VCaP (cell line): ENCODE measurements at regions not wholly inside any gene's neighbourhood (a gene's known extent, or its start where the extent isn't known, plus 50 kb on each side); places are given as distances from the start of the nearest gene placed in this dataset.
"Not testable (repeated sequence)": the region's sequence is repeated elsewhere in the genome, so short reads cannot be mapped to it uniquely, and the experiment has no call there.

Experiments
- H3K27ac ChIP-seq: fragments of 450-650 bp; 2 replicates; pipeline ENCODE4 v1.5.1; 2017
- CTCF ChIP-seq: fragments of 450-650 bp; conservative IDR thresholded peaks from 2 replicates; pipeline ENCODE4 v1.5.1; 2017; ENCODE audit warnings: mild to moderate bottlenecking, moderate library complexity

DNA sequence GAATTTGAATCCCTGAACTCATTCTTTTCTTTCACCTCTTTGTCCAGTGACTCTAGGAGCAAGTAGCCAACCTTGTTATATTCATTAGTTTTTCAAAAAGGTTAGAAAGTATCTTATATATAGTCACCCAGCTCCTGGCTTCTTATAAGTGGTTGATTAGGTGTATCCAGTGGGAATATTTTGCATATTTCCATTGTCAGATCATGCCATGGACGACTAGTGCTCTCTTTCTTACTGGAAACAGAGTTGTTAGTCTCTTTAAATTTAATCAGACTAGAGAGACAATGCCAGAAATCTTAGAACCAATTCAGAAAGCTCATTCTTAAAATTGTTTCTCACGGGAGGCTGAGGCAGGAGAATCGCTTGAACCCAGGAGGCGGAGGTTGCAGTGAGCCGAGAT is 73.4 kb downstream of the CHRD start:
- no peak for TF ChIP-seq CTCF
- no peak overlapping the region for H3K27ac ChIP-seq

DNA sequence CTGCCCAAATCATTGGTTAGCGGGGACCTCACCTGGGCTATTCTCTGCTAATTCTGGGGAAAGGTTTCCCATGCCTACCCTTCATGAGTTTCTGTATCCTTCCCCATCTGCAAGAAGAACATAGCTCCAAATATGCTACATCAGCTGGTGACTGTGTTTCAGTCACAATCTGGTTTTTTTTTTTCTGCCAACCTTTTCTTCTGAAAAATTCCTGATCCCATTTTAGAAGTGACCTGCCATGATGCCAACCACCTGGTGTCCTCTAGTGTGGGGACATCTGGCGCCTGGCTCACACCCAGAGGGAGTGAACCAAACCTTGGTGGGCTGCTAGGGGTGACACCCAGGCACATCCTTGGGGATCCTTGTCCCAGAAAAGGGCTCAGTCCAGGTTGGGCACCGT is 76.1 kb downstream of the CHRD start:
- no peak for TF ChIP-seq CTCF

DNA sequence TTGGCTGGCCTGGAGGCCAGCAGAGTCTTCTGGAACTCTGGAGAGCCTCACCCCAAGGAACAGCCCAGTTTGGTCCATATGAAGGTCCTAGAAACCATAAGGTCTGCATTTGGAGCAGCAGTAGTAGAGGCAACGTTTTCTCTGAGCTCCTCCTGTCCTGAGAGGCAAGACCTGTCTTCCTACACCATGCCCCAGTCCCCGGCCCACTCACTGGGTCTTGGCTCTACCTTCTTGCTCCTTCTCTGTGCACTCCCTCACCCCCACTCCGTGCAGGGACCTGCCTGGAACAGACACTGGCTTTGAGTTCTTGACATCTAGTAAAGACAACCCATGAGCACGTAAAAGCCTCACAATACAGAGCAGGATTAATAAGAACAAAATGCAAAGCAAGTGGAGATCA is 76.6 kb downstream of the CHRD start:
- no peak for TF ChIP-seq CTCF
- no peak overlapping the region for H3K27ac ChIP-seq

More for the DNA sequence above, 76.1 kb downstream of the CHRD start:
- no peak overlapping the region for H3K27ac ChIP-seq

GRCh38 chr3:184457329-184457728 is 77.5 kb downstream of the CHRD start:
- no peak for TF ChIP-seq CTCF
- no peak overlapping the region for H3K27ac ChIP-seq

DNA sequence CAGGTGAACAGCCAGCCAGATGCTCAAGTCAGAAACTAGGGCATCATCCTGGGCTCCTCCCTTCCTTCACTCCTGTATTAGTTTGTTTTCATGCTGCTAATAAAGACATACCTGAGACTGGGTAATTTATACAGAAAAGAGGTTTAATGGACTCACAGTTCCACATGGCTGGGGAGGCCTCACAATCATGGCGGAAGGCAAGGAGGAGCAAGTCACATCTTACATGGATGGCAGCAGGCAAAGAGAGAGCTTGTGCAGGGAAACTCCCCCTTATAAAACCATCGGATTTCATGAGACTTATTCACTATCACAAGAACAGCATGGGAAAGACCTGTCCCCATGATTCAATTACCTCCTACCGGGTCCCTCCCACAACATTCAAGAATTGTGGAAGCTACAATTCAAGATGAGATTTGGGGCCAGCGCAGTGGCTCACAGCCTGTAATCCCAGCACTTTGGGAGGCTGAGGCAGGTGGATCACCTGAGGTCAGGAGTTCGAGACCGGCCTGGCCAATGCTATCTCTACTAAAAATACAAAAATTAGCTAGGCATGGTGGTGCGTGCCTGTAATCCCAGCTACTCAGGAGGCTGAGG is 78.0 kb downstream of the CHRD start:
- not testable (repeated sequence) for H3K27ac ChIP-seq

- no peak overlapping the region for H3K27ac ChIP-seq
- no peak for TF ChIP-seq CTCF
Observed at GRCh38 chr3:184459355-184459754, 79.5 kb downstream of the CHRD start.

- no peak overlapping the region for H3K27ac ChIP-seq
- no peak for TF ChIP-seq CTCF
Observed at GRCh38 chr3:184460276-184460675, 80.4 kb downstream of the CHRD start.

DNA sequence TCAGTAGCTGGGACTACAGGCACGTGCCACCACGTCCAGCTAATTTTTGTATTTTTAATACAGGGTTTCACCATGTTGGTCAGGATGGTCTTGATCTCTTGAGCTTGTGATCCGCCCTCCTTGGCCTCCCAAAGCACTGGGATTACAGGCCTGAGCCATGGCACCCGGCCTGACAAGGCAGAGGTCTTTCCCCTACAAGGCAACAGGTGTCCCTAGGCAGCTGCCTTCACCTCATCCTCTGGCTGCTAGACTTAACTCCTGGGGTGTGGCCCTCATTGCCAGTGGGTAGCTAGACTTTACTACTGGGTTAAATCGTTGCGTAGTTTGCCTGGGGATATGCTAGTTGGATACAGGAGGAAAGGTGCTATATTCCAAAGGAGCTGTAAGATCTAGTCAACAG is 81.4 kb downstream of the CHRD start:
- no peak overlapping the region for H3K27ac ChIP-seq
- TF ChIP-seq CTCF: no peak
